SH-SY5Y (cell line): ENCODE measurements at regions not wholly inside any gene's neighbourhood (a gene's known extent, or its start where the extent isn't known, plus 50 kb on each side); places are given as distances from the start of the nearest gene placed in this dataset.

Experiments
- GATA2 ChIP-seq: IDR thresholded peaks from 2 replicates; pipeline ENCODE4 v1.6.1; 2011; ENCODE audit warnings: mild to moderate bottlenecking, low read depth, low read length
- GATA3 ChIP-seq: IDR thresholded peaks from 2 replicates; pipeline ENCODE4 v1.6.1; 2011; ENCODE audit warnings: low read depth, mild to moderate bottlenecking, low read length, moderate library complexity

- TF ChIP-seq GATA3 = no peak
- TF ChIP-seq GATA2 = no peak
These were observed 333.6 kb upstream of the PRICKLE1 start for GRCh38 chr12:42923156-42923555.
